ENCODE measurements at regions not wholly inside any gene's neighbourhood (a gene's known extent, or its start where the extent isn't known, plus 50 kb on each side); places are given as distances from the start of the nearest gene placed in this dataset.

DNA sequence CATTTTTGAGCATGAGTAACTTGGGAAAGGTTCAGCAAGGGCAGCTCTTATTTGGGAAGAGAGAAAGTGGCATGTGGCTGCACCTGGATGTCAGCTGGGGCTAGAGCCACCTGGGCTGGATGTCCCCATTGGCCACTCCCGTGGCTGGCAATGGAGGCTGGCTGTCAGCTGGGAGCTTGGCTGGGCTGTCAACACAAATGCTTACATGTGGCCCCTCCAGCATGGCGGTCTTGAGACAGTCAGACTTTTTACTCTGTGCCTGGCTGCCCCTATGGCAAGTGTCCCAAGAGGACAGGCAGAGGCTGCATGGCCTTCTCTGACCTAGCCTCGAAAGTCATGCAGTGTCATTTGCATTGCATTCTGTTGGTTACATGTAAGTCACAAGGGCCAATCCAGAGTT is 99.6 kb downstream of the FAM53A start:
- Histone ChIP-seq H3K9ac (ENCODE audit: low read length) (no peak overlapping the region), H2AFZ (ENCODE audit: low read depth, low read length) (no peak overlapping the region), H3K36me3 (ENCODE audit: insufficient read depth, low read length) (no peaks in the 10 kb centered on the region), H3K9me3 (ENCODE audit: insufficient read depth, low read depth, low read length) (peaks cover 3% of the 10 kb centered on the region), H3K27me3 (ENCODE audit: insufficient read depth, low read length) (no peaks in the 10 kb centered on the region), H3K4me1 (ENCODE audit: insufficient read depth, low read length) (peaks cover 7% of the 10 kb centered on the region), H3K4me3 (ENCODE audit: insufficient read depth, low read depth, low read length) (no peak overlapping the region), H3K79me2 (ENCODE audit: insufficient read depth, low read length) (no peaks in the 10 kb centered on the region), H3K4me2 (ENCODE audit: low read length) (no peak overlapping the region), H3K27ac (ENCODE audit: low read depth, low read length) (no peak overlapping the region), H4K20me1 (ENCODE audit: insufficient read depth, low read length) (no peaks in the 10 kb centered on the region)
- FAIRE-seq (no peak), DNase-seq (ENCODE audit: low read depth) (no peak)
- Mint-ChIP-seq H3K4me3 (ENCODE audit: unreplicated experiment) (no peak overlapping the region), H3K27ac (ENCODE audit: unreplicated experiment) (no peak overlapping the region), H3K9me3 (ENCODE audit: unreplicated experiment) (peaks cover 15% of the 10 kb centered on the region), H3K27me3 (ENCODE audit: low read depth, unreplicated experiment) (peaks cover 4% of the 10 kb centered on the region), H3K4me1 (ENCODE audit: low read depth, unreplicated experiment) (no peaks in the 10 kb centered on the region), H3K36me3 (ENCODE audit: low read depth, unreplicated experiment) (no peaks in the 10 kb centered on the region)
- TF ChIP-seq, protein P1, sequence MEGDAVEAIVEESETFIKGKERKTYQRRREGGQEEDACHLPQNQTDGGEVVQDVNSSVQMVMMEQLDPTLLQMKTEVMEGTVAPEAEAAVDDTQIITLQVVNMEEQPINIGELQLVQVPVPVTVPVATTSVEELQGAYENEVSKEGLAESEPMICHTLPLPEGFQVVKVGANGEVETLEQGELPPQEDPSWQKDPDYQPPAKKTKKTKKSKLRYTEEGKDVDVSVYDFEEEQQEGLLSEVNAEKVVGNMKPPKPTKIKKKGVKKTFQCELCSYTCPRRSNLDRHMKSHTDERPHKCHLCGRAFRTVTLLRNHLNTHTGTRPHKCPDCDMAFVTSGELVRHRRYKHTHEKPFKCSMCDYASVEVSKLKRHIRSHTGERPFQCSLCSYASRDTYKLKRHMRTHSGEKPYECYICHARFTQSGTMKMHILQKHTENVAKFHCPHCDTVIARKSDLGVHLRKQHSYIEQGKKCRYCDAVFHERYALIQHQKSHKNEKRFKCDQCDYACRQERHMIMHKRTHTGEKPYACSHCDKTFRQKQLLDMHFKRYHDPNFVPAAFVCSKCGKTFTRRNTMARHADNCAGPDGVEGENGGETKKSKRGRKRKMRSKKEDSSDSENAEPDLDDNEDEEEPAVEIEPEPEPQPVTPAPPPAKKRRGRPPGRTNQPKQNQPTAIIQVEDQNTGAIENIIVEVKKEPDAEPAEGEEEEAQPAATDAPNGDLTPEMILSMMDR (IDR thresholded peaks at IDR 0.05; ENCODE audit: insufficient read depth, low read depth, low read length), result no peak
- TF ChIP-seq EZH2 (IDR thresholded peaks at IDR 0.05; ENCODE audit: insufficient read depth, low read length), result no peak

GRCh38 chr4:1583859-1584258 is 100.3 kb downstream of the FAM53A start:
- Histone ChIP-seq H3K9ac (ENCODE audit: low read length) (no peak overlapping the region), H3K9me3 (ENCODE audit: insufficient read depth, low read depth, low read length) (peaks cover 3% of the 10 kb centered on the region), H3K27me3 (ENCODE audit: insufficient read depth, low read length) (no peaks in the 10 kb centered on the region), H3K4me3 (ENCODE audit: insufficient read depth, low read depth, low read length) (no peak overlapping the region), H3K79me2 (ENCODE audit: insufficient read depth, low read length) (no peaks in the 10 kb centered on the region), H3K4me1 (ENCODE audit: insufficient read depth, low read length) (peaks cover 8% of the 10 kb centered on the region), H2AFZ (ENCODE audit: low read depth, low read length) (no peak overlapping the region), H3K36me3 (ENCODE audit: insufficient read depth, low read length) (no peaks in the 10 kb centered on the region), H3K27ac (ENCODE audit: low read depth, low read length) (no peak overlapping the region), H4K20me1 (ENCODE audit: insufficient read depth, low read length) (no peaks in the 10 kb centered on the region), H3K4me2 (ENCODE audit: low read length) (no peak overlapping the region)
- peaks cover 12% of the 10 kb centered on the region for H3K9me3 Mint-ChIP-seq (ENCODE audit: unreplicated experiment)
- DNase-seq (ENCODE audit: low read depth) (no peak), FAIRE-seq (no peak)
- H3K4me3 Mint-ChIP-seq (ENCODE audit: unreplicated experiment), result no peak overlapping the region
- no peaks in the 10 kb centered on the region for H3K4me1 Mint-ChIP-seq (ENCODE audit: low read depth, unreplicated experiment)
- no peak for TF ChIP-seq EZH2 (IDR thresholded peaks at IDR 0.05; ENCODE audit: insufficient read depth, low read length)
- TF ChIP-seq, protein P1 (IDR thresholded peaks at IDR 0.05; ENCODE audit: insufficient read depth, low read depth, low read length), result no peak
- H3K36me3 Mint-ChIP-seq (ENCODE audit: low read depth, unreplicated experiment), result no peaks in the 10 kb centered on the region
- no peak overlapping the region for H3K27ac Mint-ChIP-seq (ENCODE audit: unreplicated experiment)
- H3K27me3 Mint-ChIP-seq (ENCODE audit: low read depth, unreplicated experiment), result peaks cover 4% of the 10 kb centered on the region

- peaks cover 4% of the 10 kb centered on the region for H3K27me3 Mint-ChIP-seq (ENCODE audit: low read depth, unreplicated experiment)
- FAIRE-seq, result no peak
Measured at GRCh38 chr4:1583051-1583785, 100.9 kb downstream of the FAM53A start.

More at GRCh38 chr4:1583051-1583785, 100.9 kb downstream of the FAM53A start:
- H3K9me3 ChIP-seq (ENCODE audit: insufficient read depth, low read depth, low read length), result peaks cover 2% of the 10 kb centered on the region
- H3K36me3 ChIP-seq (ENCODE audit: insufficient read depth, low read length), result no peaks in the 10 kb centered on the region
- no peak overlapping the region for H3K27ac Mint-ChIP-seq (ENCODE audit: unreplicated experiment)
- H4K20me1 ChIP-seq (ENCODE audit: insufficient read depth, low read length), result no peaks in the 10 kb centered on the region
- H2AFZ ChIP-seq (ENCODE audit: low read depth, low read length), result no peak overlapping the region
- H3K4me3 ChIP-seq (ENCODE audit: insufficient read depth, low read depth, low read length), result no peak overlapping the region
- H3K27ac ChIP-seq (ENCODE audit: low read depth, low read length), result no peak overlapping the region
- no peaks in the 10 kb centered on the region for H3K4me1 Mint-ChIP-seq (ENCODE audit: low read depth, unreplicated experiment)
- H3K79me2 ChIP-seq (ENCODE audit: insufficient read depth, low read length), result no peaks in the 10 kb centered on the region
- DNase-seq (ENCODE audit: low read depth), result no peak
- no peaks in the 10 kb centered on the region for H3K36me3 Mint-ChIP-seq (ENCODE audit: low read depth, unreplicated experiment)
- no peak overlapping the region for H3K4me2 ChIP-seq (ENCODE audit: low read length)
- H3K9me3 Mint-ChIP-seq (ENCODE audit: unreplicated experiment), result peaks cover 11% of the 10 kb centered on the region
- H3K4me1 ChIP-seq (ENCODE audit: insufficient read depth, low read length), result peaks cover 8% of the 10 kb centered on the region
- TF ChIP-seq, protein P1 (IDR thresholded peaks at IDR 0.05; ENCODE audit: insufficient read depth, low read depth, low read length), result no peak
- no peak for TF ChIP-seq EZH2 (IDR thresholded peaks at IDR 0.05; ENCODE audit: insufficient read depth, low read length)
- no peak overlapping the region for H3K9ac ChIP-seq (ENCODE audit: low read length)
- no peak overlapping the region for H3K4me3 Mint-ChIP-seq (ENCODE audit: unreplicated experiment)
- H3K27me3 ChIP-seq (ENCODE audit: insufficient read depth, low read length), result peaks cover 3% of the 10 kb centered on the region

Measured in astrocyte (in vitro differentiated cells and primary cell).